ENCODE measurements at regions not wholly inside any gene's neighbourhood (a gene's known extent, or its start where the extent isn't known, plus 50 kb on each side); places are given as distances from the start of the nearest gene placed in this dataset.
A peak's percentile ranks its signal among the peaks of the same experiment; 100 is the strongest.

DNA sequence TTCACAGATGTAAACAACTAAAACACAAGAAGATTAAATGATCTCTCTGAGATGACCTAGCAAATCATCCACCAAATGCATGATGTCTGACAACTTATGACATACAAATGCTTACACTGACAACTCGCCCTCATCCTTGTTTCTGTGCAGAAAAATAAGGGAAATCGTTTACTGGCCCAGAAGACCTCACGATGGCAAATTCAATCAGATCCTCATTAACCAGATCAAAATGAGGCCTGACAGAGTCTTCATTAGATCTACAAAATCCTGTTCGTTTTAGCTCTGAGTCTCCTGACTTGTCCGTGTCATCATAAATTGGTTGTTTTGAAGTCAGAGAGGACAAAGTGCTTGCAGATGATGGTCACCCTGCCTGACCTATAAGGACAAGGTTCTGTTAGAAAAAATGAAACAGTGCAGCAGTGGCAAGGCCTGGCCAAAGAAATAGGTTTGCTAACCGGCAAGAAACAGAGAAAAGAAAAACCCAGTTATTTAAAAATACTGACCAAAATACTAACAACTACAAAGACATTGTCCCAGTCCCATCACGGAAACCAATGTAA is 109.5 kb downstream of the BTG1 start:
- no peaks in the 10 kb centered on the region for H3K36me3 ChIP-seq (ENCODE audit: control insufficient read depth, insufficient read depth, low read length)

DNA sequence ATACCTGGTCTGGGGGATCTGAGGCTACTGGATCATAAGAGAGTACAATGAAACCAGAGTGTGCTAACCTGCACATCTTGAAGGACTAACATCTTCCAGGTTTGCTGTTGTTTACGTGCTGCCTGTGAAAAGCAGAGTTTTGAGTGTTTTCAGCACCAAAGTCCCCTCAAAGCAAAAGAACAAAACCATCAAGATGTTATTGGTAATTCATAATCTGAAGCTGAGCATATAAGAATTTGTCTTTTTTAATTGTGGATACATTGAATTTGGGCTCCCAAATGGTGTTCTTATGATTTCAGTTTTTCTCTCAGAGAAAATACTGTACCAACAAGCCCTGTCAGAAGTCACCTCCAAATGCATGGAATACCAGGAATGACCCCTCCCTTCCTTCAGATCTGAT is 110.2 kb downstream of the BTG1 start:
- no peak for DNase-seq (ENCODE audit: low read depth)
- no peak overlapping the region for H3K4me3 ChIP-seq (ENCODE audit: low read depth, low read length)

More for the DNA sequence above, 109.5 kb downstream of the BTG1 start:
- Histone ChIP-seq H3K27me3 (ENCODE audit: control insufficient read depth, insufficient read depth, low read length) (no peaks in the 10 kb centered on the region), H3K4me3 (ENCODE audit: low read depth, low read length) (no peak overlapping the region)
- no peak for DNase-seq (ENCODE audit: low read depth)
- TF ChIP-seq, protein P1, sequence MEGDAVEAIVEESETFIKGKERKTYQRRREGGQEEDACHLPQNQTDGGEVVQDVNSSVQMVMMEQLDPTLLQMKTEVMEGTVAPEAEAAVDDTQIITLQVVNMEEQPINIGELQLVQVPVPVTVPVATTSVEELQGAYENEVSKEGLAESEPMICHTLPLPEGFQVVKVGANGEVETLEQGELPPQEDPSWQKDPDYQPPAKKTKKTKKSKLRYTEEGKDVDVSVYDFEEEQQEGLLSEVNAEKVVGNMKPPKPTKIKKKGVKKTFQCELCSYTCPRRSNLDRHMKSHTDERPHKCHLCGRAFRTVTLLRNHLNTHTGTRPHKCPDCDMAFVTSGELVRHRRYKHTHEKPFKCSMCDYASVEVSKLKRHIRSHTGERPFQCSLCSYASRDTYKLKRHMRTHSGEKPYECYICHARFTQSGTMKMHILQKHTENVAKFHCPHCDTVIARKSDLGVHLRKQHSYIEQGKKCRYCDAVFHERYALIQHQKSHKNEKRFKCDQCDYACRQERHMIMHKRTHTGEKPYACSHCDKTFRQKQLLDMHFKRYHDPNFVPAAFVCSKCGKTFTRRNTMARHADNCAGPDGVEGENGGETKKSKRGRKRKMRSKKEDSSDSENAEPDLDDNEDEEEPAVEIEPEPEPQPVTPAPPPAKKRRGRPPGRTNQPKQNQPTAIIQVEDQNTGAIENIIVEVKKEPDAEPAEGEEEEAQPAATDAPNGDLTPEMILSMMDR (IDR thresholded peaks at IDR 0.05; ENCODE audit: insufficient read depth, low read length, poor library complexity, severe bottlenecking): no peak

DNA sequence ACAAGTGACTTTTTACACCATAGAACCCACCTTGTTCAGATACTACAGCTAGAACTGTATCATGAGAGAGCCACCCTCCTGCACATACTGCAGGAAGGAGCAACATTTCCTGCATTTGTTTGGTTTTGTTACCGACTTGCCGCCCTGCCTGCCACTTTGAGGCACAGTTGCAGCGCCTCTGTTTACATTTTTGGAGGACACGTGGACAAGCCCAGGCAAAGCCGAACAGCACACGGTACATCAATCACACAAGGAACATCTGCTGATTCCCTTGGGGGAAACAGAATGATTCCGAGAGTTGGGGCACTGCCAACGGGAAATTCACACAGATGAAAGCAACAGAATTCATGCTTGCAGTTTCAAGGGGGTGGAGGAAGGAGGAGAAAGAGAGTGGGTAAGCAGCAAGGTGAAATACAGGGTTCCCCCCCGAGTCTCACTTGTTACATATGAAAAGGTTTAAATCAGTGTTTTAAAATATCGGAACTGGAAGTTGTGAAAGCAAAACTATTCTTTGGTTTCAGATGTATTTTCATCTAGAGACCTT is 110.7 kb downstream of the BTG1 start:
- no peaks in the 10 kb centered on the region for H3K27me3 ChIP-seq (ENCODE audit: control insufficient read depth, insufficient read depth, low read length)
- DNase-seq (ENCODE audit: low read depth): peak; percentile 29
- TF ChIP-seq, protein P1 (IDR thresholded peaks at IDR 0.05; ENCODE audit: insufficient read depth, low read length, poor library complexity, severe bottlenecking): no peak
- no peaks in the 10 kb centered on the region for H3K36me3 ChIP-seq (ENCODE audit: control insufficient read depth, insufficient read depth, low read length)
- peak overlapping the region; percentile 13 for H3K4me3 ChIP-seq (ENCODE audit: low read depth, low read length)

More for the DNA sequence above, 110.2 kb downstream of the BTG1 start:
- Histone ChIP-seq H3K36me3 (ENCODE audit: control insufficient read depth, insufficient read depth, low read length) (no peaks in the 10 kb centered on the region), H3K27me3 (ENCODE audit: control insufficient read depth, insufficient read depth, low read length) (no peaks in the 10 kb centered on the region)
- TF ChIP-seq, protein P1 (IDR thresholded peaks at IDR 0.05; ENCODE audit: insufficient read depth, low read length, poor library complexity, severe bottlenecking): no peak

DNA sequence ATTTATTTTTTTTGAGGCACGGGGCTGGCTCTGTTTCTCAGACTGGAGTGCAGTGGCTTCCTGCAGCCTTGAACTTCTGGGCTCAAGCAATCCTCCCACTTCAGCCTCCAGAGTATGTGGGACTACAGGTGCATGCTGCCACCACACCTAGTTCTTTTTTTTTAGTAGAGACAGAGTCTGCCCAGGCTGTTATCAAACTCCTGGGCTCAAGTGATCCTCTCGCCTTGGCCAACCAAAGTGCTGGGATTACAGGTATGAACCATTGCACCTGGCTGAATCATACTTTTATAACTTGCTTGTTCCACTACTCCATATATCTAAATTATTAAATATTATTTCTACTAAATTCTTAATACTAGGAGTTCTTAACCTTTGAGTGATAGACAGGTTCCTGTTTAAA is 111.6 kb downstream of the BTG1 start:
- Histone ChIP-seq H3K36me3 (ENCODE audit: control insufficient read depth, insufficient read depth, low read length) (no peaks in the 10 kb centered on the region), H3K4me3 (ENCODE audit: low read depth, low read length) (no peak overlapping the region), H3K27me3 (ENCODE audit: control insufficient read depth, insufficient read depth, low read length) (no peaks in the 10 kb centered on the region)
- DNase-seq (ENCODE audit: low read depth): no peak
- TF ChIP-seq, protein P1 (IDR thresholded peaks at IDR 0.05; ENCODE audit: insufficient read depth, low read length, poor library complexity, severe bottlenecking): no peak

DNA sequence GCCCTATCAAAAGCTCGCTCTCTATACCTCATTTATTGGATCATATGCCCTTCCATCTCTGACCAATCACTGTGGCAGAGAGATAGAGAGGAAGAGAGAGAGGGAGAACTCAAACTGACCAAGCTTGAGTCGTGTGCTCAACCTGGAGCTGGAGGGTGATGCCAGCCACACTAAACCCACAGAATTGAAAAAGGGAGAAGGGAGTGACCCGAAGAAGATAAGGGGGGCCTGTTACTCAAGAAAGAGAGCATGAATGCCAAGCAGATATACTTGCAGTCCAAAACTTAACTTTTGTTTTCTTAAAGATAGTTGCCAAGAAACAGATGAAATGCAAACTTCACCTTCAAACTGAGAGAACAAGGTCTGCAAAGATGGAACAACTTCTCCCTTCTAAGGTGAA is 112.7 kb downstream of the BTG1 start:
- TF ChIP-seq, protein P1 (IDR thresholded peaks at IDR 0.05; ENCODE audit: insufficient read depth, low read length, poor library complexity, severe bottlenecking): no peak
- Histone ChIP-seq H3K4me3 (ENCODE audit: low read depth, low read length) (no peak overlapping the region), H3K27me3 (ENCODE audit: control insufficient read depth, insufficient read depth, low read length) (no peaks in the 10 kb centered on the region), H3K36me3 (ENCODE audit: control insufficient read depth, insufficient read depth, low read length) (no peaks in the 10 kb centered on the region)
- no peak for DNase-seq (ENCODE audit: low read depth)

DNA sequence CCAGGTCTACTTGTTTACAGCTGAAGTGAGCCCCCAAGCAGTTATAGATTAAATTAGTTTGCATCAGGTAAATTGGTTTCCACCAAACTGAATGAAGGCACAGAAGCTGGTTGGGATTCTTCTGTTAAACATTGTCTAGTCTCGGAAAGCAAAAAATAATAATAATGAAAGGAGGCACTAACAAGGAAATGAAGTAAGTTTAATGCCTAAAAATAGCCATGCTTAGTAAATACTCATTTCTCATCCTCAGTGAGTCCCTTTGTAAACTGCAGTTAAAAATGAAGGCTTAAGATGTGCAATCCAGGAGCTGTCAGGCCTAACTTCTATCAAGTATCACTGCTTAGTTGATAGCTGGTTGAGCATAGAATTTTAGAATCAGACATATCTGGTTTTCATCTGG is 113.5 kb downstream of the BTG1 start:
- DNase-seq (ENCODE audit: low read depth): no peak
- Histone ChIP-seq H3K27me3 (ENCODE audit: control insufficient read depth, insufficient read depth, low read length) (no peaks in the 10 kb centered on the region), H3K4me3 (ENCODE audit: low read depth, low read length) (no peak overlapping the region), H3K36me3 (ENCODE audit: control insufficient read depth, insufficient read depth, low read length) (no peaks in the 10 kb centered on the region)
- TF ChIP-seq, protein P1 (IDR thresholded peaks at IDR 0.05; ENCODE audit: insufficient read depth, low read length, poor library complexity, severe bottlenecking): no peak
